MM.1S (cell line): ENCODE measurements at regions not wholly inside any gene's neighbourhood (a gene's known extent, or its start where the extent isn't known, plus 50 kb on each side); places are given as distances from the start of the nearest gene placed in this dataset.

Experiments used
- DNase-seq: peaks from one replicate; pipeline ENCODE4 v3.0.0-alpha.2; 2015
- H2AFZ ChIP-seq: fragments of 300-600 bp; sonication (generic); 2 replicates; pipeline ENCODE4 v1.6.0; 2016; ENCODE audit warnings: antibody characterized with exemption, low read length
- H3F3A ChIP-seq: fragments of 300-600 bp; sonication (generic); 2 replicates; pipeline ENCODE4 v1.6.1; 2016; ENCODE audit warnings: mild to moderate bottlenecking, antibody characterized with exemption, low read length, moderate library complexity, mixed read lengths; ENCODE audit not compliant: insufficient read depth
- H3K27ac ChIP-seq: fragments of 300-600 bp; sonication (generic); 2 replicates; pipeline ENCODE4 v1.5.1; 2016; ENCODE audit warnings: mild to moderate bottlenecking, low read length
- H3K27me3 ChIP-seq: fragments of 300-600 bp; sonication (generic); replicated peaks from 2 replicates; pipeline ENCODE4 v1.6.0; 2016; ENCODE audit warnings: low read length; ENCODE audit not compliant: insufficient read depth
- H3K36me3 ChIP-seq: fragments of 300-600 bp; sonication (generic); replicated peaks from 2 replicates; pipeline ENCODE4 v1.6.1; 2016; ENCODE audit warnings: mild to moderate bottlenecking, low read length, mixed read lengths; ENCODE audit not compliant: insufficient read depth
- H3K4me1 ChIP-seq: fragments of 300-600 bp; sonication (generic); 2 replicates; pipeline ENCODE4 v1.6.1; 2016; ENCODE audit warnings: low read length, mixed read lengths
- H3K4me2 ChIP-seq: fragments of 300-600 bp; sonication (generic); 2 replicates; pipeline ENCODE4 v1.6.0; 2016; ENCODE audit warnings: low read depth, low read length
- H3K4me3 ChIP-seq: fragments of 300-600 bp; sonication (generic); 2 replicates; pipeline ENCODE4 v1.5.1; 2016; ENCODE audit warnings: low read length, mixed read lengths
- H3K79me2 ChIP-seq: fragments of 300-600 bp; sonication (generic); 2 replicates; pipeline ENCODE4 v1.6.1; 2016; ENCODE audit warnings: mixed run types, low read length, mixed read lengths
- H3K9ac ChIP-seq: fragments of 300-600 bp; sonication (generic); 2 replicates; pipeline ENCODE4 v1.6.1; 2016; ENCODE audit warnings: low read length, mixed read lengths
- H3K9me2 ChIP-seq: fragments of 300-600 bp; sonication (generic); replicated peaks from 2 replicates; pipeline ENCODE4 v1.6.1; 2016; ENCODE audit warnings: mild to moderate bottlenecking, low read length, mixed read lengths; ENCODE audit not compliant: insufficient read depth
- H3K9me3 ChIP-seq: fragments of 300-600 bp; sonication (generic); replicated peaks from 2 replicates; pipeline ENCODE4 v1.6.1; 2016; ENCODE audit warnings: mild to moderate bottlenecking, low read length, mixed read lengths; ENCODE audit not compliant: insufficient read depth
- H4K20me1 ChIP-seq: fragments of 300-600 bp; sonication (generic); 2 replicates; pipeline ENCODE4 v1.6.1; 2016; ENCODE audit warnings: mild to moderate bottlenecking, low read length, moderate library complexity, mixed read lengths; ENCODE audit not compliant: insufficient read depth
- CTCF ChIP-seq: fragments of 300-600 bp; sonication (generic); IDR thresholded peaks from 2 replicates; pipeline ENCODE4 v1.5.1; 2016; ENCODE audit warnings: antibody characterized with exemption, low read length, mixed read lengths
- EZH2 ChIP-seq: fragments of 300-600 bp; sonication (generic); optimal IDR thresholded peaks from 2 replicates; pipeline ENCODE3; 2017; ENCODE audit warnings: low read depth, mild to moderate bottlenecking, antibody characterized with exemption, low read length, mixed read lengths
- EZH2phosphoT487 ChIP-seq: fragments of 300-600 bp; sonication (generic); IDR thresholded peaks from 2 replicates; pipeline ENCODE4 v1.6.1; 2018; ENCODE audit warnings: antibody characterized with exemption, low read length

GRCh38 chr2:138838851-138839620 is 58.8 kb upstream of the NXPH2 start:
- Histone ChIP-seq H3K36me3 (no peaks in the 10 kb centered on the region), H3K9me3 (no peaks in the 10 kb centered on the region), H3K4me1 (no peaks in the 10 kb centered on the region), H3F3A (no peaks in the 10 kb centered on the region), H3K9me2 (no peaks in the 10 kb centered on the region), H3K4me2 (no peak overlapping the region), H4K20me1 (no peaks in the 10 kb centered on the region), H3K27ac (no peak overlapping the region), H3K27me3 (no peaks in the 10 kb centered on the region), H3K9ac (no peak overlapping the region), H3K79me2 (no peaks in the 10 kb centered on the region), H3K4me3 (no peak overlapping the region), H2AFZ (no peak overlapping the region)
- no peak for TF ChIP-seq EZH2phosphoT487
- no peak for TF ChIP-seq EZH2
- no peak for TF ChIP-seq CTCF
- DNase-seq: no peak

GRCh38 chr2:138831691-138832090 is 51.5 kb upstream of the NXPH2 start:
- DNase-seq: no peak
- Histone ChIP-seq H3K9me2 (no peaks in the 10 kb centered on the region), H4K20me1 (no peaks in the 10 kb centered on the region), H2AFZ (no peak overlapping the region), H3K27ac (no peak overlapping the region), H3K9me3 (no peaks in the 10 kb centered on the region), H3F3A (no peaks in the 10 kb centered on the region), H3K9ac (no peak overlapping the region), H3K36me3 (no peaks in the 10 kb centered on the region), H3K27me3 (no peaks in the 10 kb centered on the region), H3K4me3 (no peak overlapping the region), H3K79me2 (no peaks in the 10 kb centered on the region), H3K4me1 (peaks cover 4% of the 10 kb centered on the region; the same call in 1 of the 2 replicates), H3K4me2 (no peak overlapping the region)
- TF ChIP-seq CTCF: no peak
- TF ChIP-seq EZH2phosphoT487: no peak
- no peak for TF ChIP-seq EZH2

- Histone ChIP-seq H3K4me2 (no peak overlapping the region), H3K4me1 (peaks cover 4% of the 10 kb centered on the region; the same call in 1 of the 2 replicates)
- TF ChIP-seq CTCF: no peak
- no peak for TF ChIP-seq EZH2phosphoT487
- TF ChIP-seq EZH2: no peak
Measured at GRCh38 chr2:138831154-138831553, 51.0 kb upstream of the NXPH2 start.

More at GRCh38 chr2:138831154-138831553, 51.0 kb upstream of the NXPH2 start:
- no peak overlapping the region for H3K9ac ChIP-seq
- H3K27ac ChIP-seq: no peak overlapping the region
- no peaks in the 10 kb centered on the region for H3K27me3 ChIP-seq
- H3K9me3 ChIP-seq: no peaks in the 10 kb centered on the region
- DNase-seq: no peak
- H3K79me2 ChIP-seq: no peaks in the 10 kb centered on the region
- H3K4me3 ChIP-seq: no peak overlapping the region
- no peak overlapping the region for H2AFZ ChIP-seq
- H4K20me1 ChIP-seq: no peaks in the 10 kb centered on the region
- H3K36me3 ChIP-seq: no peaks in the 10 kb centered on the region
- no peaks in the 10 kb centered on the region for H3F3A ChIP-seq
- no peaks in the 10 kb centered on the region for H3K9me2 ChIP-seq
